Duodenal mucosa (tissue), 2 donors: ENCODE measurements at regions not wholly inside any gene's neighbourhood (a gene's known extent, or its start where the extent isn't known, plus 50 kb on each side); places are given as distances from the start of the nearest gene placed in this dataset.

ENCODE experiments used
- H3K27ac ChIP-seq: one replicate; pipeline ENCODE4 v1.7.0; 2013; ENCODE audit warnings: low read depth, low read length
- H3K27me3 ChIP-seq, 2 donors: one replicate each; pipeline ENCODE4 v1.7.0; 2013; ENCODE audit warnings: low read length in 2 of 2, control low read depth in 1 of 2; ENCODE audit not compliant: insufficient read depth in 2 of 2, control insufficient read depth in 1 of 2
- H3K36me3 ChIP-seq, 2 donors: one replicate each; pipeline ENCODE4 v1.7.0; 2013; ENCODE audit warnings: low read length in 2 of 2, control low read depth in 1 of 2; ENCODE audit not compliant: insufficient read depth in 2 of 2, control insufficient read depth in 1 of 2
- H3K4me1 ChIP-seq, 2 donors: one replicate each; pipeline ENCODE4 v1.7.0; 2013; ENCODE audit warnings: low read length in 2 of 2, control low read depth in 1 of 2; ENCODE audit not compliant: insufficient read depth in 2 of 2, control insufficient read depth in 1 of 2
- H3K4me3 ChIP-seq, 2 donors: one replicate each; pipeline ENCODE4 v1.7.0; 2013; ENCODE audit warnings: low read length in 2 of 2, low read depth in 1 of 2
- H3K9ac ChIP-seq, 2 donors: one replicate each; pipeline ENCODE4 v1.7.0; 2013; ENCODE audit warnings: low read length in 2 of 2, low read depth in 1 of 2
- H3K9me3 ChIP-seq, 2 donors: one replicate each; pipeline ENCODE4 v1.7.0; 2013; ENCODE audit warnings: low read length in 2 of 2, control low read depth in 1 of 2; ENCODE audit not compliant: control insufficient read depth in 1 of 2

DNA sequence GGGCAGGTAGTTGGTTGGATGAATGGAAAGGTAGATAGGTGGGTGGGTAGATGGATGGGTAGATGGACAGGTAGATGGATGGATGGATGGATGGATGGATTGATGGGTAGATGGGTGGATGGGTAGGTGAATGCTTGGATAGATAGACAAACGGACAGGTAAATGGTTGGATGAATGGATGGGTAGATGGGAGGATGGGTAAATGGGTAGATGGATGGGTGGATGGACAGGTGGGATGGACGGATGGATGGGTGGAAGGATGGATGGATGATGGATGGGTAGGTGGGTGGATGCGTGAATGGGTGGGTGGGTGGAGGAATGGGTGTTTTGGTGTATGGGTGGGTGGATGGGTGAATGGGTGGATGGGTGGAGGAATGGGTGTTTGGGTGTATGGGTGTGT lies 50.1 kb upstream of the ASAP2 start:
- no peak overlapping the region for H3K9ac ChIP-seq
- peaks cover 0 to 2% of the 10 kb centered on the region in 2 donors for H3K9me3 ChIP-seq
- H3K4me1 ChIP-seq = no peaks in the 10 kb centered on the region
- H3K27me3 ChIP-seq = no peaks in the 10 kb centered on the region
- H3K4me3 ChIP-seq = no peak overlapping the region
- no peaks in the 10 kb centered on the region for H3K36me3 ChIP-seq
- no peak overlapping the region for H3K27ac ChIP-seq

- Histone ChIP-seq H3K4me1 (no peaks in the 10 kb centered on the region), H3K4me3 (no peak overlapping the region), H3K9me3 (peaks cover 0 to 2% of the 10 kb centered on the region in 2 donors), H3K27ac (no peak overlapping the region), H3K27me3 (no peaks in the 10 kb centered on the region), H3K9ac (no peak overlapping the region), H3K36me3 (no peaks in the 10 kb centered on the region)
These were observed 52.6 kb upstream of the ASAP2 start for GRCh38 chr2:9154061-9154460.

- Histone ChIP-seq H3K36me3 (no peaks in the 10 kb centered on the region), H3K9me3 (peaks cover 0 to 2% of the 10 kb centered on the region in 2 donors), H3K27me3 (no peaks in the 10 kb centered on the region), H3K4me1 (no peaks in the 10 kb centered on the region), H3K27ac (no peak overlapping the region), H3K4me3 (no peak overlapping the region), H3K9ac (no peak overlapping the region)
These were observed 53.0 kb upstream of the ASAP2 start for GRCh38 chr2:9153643-9153980.

- Histone ChIP-seq H3K9ac (no peak overlapping the region), H3K27me3 (no peaks in the 10 kb centered on the region), H3K9me3 (peaks cover 0 to 2% of the 10 kb centered on the region in 2 donors), H3K4me1 (no peaks in the 10 kb centered on the region), H3K4me3 (no peak overlapping the region), H3K36me3 (no peaks in the 10 kb centered on the region), H3K27ac (no peak overlapping the region)
These were observed 53.5 kb upstream of the ASAP2 start for GRCh38 chr2:9152975-9153642.

DNA sequence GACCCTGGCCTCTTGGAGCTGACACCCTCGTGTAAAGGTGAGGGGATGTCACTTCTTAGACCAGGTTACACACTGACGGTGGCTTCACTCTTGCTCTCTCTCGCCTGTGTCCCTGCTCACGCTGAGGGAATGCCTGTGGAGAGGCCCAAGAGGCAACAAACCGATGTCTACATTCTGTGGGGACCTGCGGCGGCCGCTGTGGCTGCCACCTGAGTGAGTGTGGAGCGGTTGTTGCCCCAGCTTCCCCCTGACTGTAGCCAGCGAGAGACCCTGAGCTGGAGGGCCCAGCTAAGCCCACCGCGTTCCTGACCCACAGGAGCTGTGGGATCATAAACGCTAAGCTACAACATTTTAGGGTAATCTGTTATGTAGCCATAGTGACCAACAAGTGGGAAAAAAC lies 55.7 kb upstream of the ASAP2 start:
- H3K4me1 ChIP-seq = no peaks in the 10 kb centered on the region
- no peaks in the 10 kb centered on the region for H3K36me3 ChIP-seq
- H3K27me3 ChIP-seq = no peaks in the 10 kb centered on the region
- peaks cover 0 to 2% of the 10 kb centered on the region in 2 donors for H3K9me3 ChIP-seq
- no peak overlapping the region for H3K4me3 ChIP-seq
- no peak overlapping the region for H3K27ac ChIP-seq
- no peak overlapping the region for H3K9ac ChIP-seq

- H3K27ac ChIP-seq = no peak overlapping the region
These were observed 56.1 kb upstream of the ASAP2 start for GRCh38 chr2:9150568-9150900.

DNA sequence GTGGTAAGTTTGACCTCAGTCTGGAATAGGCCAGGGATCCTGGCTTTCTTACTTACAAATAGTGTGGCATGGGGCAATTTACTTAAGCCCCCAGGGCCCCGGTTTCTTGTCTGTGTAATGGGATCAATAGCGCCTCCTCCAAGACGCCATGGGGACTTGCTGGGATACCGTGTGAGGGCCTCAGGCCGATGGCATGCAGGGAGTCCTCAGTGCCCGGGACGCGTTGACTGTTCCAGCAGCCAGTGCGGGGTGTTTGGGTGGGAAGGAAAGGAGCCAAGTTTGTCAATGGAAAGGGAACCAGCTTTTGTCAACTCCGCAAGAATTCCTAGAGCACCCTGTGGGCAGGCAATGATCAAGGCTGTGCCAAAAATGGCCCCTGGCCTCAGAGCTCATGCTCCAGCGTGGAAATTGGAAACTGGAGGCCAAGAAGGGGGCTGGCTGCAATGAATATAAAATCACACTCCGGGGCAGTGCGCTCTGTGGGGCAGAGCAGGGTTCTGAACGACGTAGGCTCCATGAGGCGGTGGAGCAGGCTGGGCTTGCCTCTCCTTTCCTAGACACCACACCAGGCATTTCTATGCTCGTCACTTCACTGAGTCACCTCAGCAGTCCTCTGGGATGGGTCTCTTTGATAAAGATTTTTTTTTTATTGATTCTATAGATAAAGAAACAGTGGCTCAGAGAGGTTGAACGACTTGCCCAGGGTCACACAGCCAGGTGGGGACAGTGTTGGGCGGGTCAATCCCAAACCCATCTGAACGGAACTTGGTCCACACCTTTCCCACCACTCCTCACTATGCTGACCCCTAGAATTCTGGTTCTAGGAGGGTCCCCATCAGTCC lies 56.7 kb upstream of the ASAP2 start:
- Histone ChIP-seq H3K9ac (no peak overlapping the region), H3K36me3 (no peaks in the 10 kb centered on the region), H3K27me3 (no peaks in the 10 kb centered on the region), H3K4me3 (no peak overlapping the region), H3K9me3 (peaks cover 0 to 2% of the 10 kb centered on the region in 2 donors), H3K4me1 (no peaks in the 10 kb centered on the region), H3K27ac (no peak overlapping the region)

More at GRCh38 chr2:9150568-9150900, 56.1 kb upstream of the ASAP2 start:
- H3K36me3 ChIP-seq = no peaks in the 10 kb centered on the region
- peaks cover 0 to 2% of the 10 kb centered on the region in 2 donors for H3K9me3 ChIP-seq
- H3K9ac ChIP-seq = no peak overlapping the region
- H3K4me1 ChIP-seq = no peaks in the 10 kb centered on the region
- H3K4me3 ChIP-seq = no peak overlapping the region
- no peaks in the 10 kb centered on the region for H3K27me3 ChIP-seq

DNA sequence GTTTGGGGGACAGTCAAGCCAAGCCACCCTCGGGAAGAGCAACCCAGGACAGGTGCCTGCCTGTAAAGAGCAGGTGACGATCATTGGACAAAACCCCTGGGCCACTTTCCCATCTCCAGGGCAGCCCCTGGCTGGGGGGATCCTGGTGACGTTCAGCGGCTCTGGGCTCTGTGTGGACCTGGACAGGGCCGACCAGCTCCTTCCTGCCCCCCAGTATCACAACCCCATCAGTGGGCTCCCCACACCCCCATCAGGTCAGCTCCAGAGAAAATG lies 57.3 kb upstream of the ASAP2 start:
- Histone ChIP-seq H3K4me3 (no peak overlapping the region), H3K27me3 (no peaks in the 10 kb centered on the region)

DNA sequence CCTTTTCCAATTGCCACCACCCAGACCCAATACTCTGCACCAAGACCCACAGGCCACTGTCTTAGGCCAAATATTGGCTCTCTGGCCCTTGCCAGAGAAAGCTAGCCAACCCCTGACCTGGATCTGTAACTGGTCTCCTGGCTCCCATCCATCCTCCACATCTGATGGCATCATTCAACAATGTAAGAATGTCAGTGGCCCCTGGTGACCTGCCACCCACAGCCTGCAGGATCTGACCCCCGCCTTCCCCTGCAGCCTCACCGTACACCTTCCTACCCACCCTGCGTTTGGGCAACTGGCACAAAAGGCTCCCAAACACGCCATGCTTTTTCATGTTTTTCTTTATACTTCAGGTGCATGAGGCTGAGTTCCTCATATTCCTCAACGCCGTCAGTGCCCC lies 60.0 kb upstream of the ASAP2 start:
- no peaks in the 10 kb centered on the region for H3K27me3 ChIP-seq
- no peaks in the 10 kb centered on the region for H3K36me3 ChIP-seq
- peaks cover 0 to 10% of the 10 kb centered on the region in 2 donors for H3K4me1 ChIP-seq
- H3K4me3 ChIP-seq = no peak overlapping the region
- no peak overlapping the region for H3K27ac ChIP-seq
- H3K9ac ChIP-seq = no peak overlapping the region
- H3K9me3 ChIP-seq = no peaks in the 10 kb centered on the region

More for the DNA sequence above, 57.3 kb upstream of the ASAP2 start:
- H3K36me3 ChIP-seq = no peaks in the 10 kb centered on the region
- H3K9ac ChIP-seq = no peak overlapping the region
- H3K27ac ChIP-seq = no peak overlapping the region
- H3K9me3 ChIP-seq = peaks cover 0 to 2% of the 10 kb centered on the region in 2 donors
- H3K4me1 ChIP-seq = no peaks in the 10 kb centered on the region

DNA sequence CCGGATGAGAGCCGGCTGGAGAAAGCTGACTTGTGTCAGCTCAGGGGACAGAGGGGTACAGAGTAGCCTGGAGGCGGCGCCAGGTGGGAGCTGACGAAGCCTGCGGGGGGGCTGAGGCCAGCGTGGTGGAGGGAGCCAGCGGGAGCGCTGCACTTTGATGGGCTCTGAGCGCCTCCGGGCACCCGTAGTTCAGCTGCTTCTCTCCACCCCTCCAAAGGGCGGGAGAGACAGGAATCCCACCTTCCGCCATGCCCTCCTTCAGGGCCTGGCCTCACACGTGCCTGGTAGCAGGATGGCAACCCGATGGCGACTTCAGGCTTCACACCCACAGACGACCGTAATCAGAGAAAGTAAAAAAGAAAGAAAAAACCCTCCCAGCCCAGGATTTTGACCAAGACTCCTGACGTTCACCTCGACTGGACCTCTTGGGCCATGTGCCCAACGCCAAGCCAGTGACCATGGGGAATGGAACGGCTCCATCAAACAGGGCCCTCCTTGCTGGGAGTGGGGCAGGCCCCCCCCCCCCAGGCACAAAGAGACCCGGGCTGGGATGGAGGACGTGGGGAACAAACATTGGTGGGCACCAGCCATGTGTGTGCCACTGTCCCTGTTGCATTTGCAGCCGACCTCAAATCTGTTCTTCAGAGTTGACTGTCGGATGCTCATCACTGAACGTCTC lies 60.7 kb upstream of the ASAP2 start:
- no peaks in the 10 kb centered on the region for H3K27me3 ChIP-seq
- H3K27ac ChIP-seq = no peak overlapping the region
- no peak overlapping the region for H3K4me3 ChIP-seq
- no peak overlapping the region for H3K9ac ChIP-seq
- H3K4me1 ChIP-seq = peaks cover 0 to 10% of the 10 kb centered on the region in 2 donors
- no peaks in the 10 kb centered on the region for H3K9me3 ChIP-seq
- no peaks in the 10 kb centered on the region for H3K36me3 ChIP-seq
